GM10266 (cell line): ENCODE measurements at regions not wholly inside any gene's neighbourhood (a gene's known extent, or its start where the extent isn't known, plus 50 kb on each side); places are given as distances from the start of the nearest gene placed in this dataset.

Experiments used
- DNase-seq: peaks from one replicate; pipeline ENCODE4 v3.0.0; 2012; ENCODE audit errors: extremely low spot score
- CTCF ChIP-seq: IDR thresholded peaks from 2 replicates; pipeline ENCODE4 v1.5.1; 2012; ENCODE audit warnings: mild to moderate bottlenecking, low read depth; ENCODE audit not compliant: control insufficient read depth, insufficient read depth; ENCODE audit errors: missing control alignments

DNA sequence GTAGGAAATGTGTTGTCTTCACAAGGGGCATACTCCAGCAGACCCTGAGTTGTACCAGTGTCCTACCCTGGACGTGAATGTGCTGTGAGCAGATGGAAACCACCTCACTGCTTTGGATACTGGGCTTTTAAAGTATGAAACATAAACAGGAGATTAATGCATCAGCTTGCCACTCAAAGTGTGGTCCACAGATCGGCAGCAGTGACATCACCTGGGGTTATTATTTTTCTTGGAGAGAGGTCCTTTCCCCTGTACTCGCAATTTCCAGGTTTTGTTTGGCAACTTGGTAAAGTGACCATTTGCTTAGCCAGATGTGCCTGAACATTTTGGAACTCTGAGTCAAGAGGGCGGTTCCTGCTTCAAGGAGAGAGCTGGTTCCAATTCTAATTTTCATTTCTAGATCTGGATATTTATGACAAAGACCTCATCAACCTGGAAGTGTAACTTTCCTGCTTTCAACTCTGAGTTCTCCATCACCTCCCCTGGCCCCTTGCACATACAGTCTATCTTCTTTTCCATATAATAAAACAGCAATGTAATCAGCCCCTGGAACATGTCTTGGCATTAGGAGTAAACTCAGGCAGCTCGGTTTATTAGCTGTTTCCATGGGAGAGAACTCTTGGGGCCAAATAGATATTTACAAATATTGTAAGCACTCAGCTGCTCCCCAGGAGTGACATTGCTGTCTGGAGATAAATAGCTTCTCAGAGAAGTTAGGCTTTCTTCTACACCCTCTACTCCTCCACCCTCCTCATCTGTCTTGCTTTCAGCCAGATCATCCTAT is 237.0 kb upstream of the TBX3 start:
- no peak for DNase-seq

DNA sequence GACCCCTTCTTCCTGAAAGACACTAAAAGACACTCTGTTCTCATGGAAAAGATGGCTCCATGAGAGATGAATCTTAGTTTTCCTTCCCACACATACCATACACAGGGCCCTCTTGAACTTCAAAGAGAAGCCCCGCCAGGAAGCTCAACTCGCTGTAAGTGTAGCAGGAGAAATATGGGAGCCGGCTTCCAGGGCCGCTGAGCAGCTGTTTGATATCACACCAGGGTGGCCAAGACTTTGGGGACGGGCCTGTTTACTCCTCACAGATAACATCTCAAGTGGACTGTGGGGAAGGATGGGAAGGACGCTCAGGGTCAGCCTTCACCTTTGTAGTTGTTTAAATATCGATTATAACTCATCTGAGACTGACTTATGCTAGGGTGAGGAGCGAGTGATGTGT is 235.5 kb upstream of the TBX3 start:
- no peak for DNase-seq
- TF ChIP-seq CTCF, result no peak

More for the DNA sequence above, 237.0 kb upstream of the TBX3 start:
- no peak for TF ChIP-seq CTCF

GRCh38 chr12:114918535-114919233 is 234.7 kb upstream of the TBX3 start:
- no peak for DNase-seq
- TF ChIP-seq CTCF, result no peak

DNA sequence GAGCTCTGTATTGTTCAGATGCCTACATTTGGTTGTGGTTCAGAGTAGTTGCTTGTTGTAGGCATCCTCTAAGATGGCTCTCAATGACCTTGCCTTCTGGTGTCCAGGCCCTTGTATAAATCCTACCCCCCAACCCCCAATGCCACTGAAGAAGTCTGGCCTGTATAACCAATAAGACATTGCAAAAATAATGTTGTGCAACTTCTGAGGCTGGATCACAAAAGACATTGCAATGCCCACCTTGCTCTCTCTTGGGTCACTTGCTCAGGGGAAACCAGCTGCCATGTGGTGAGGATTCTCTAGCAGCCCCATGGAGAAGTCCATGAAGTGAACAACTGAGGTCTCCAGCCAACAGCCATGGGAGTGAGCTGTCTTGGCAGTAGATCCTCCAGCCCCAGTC is 234.0 kb upstream of the TBX3 start:
- DNase-seq, result no peak
- no peak for TF ChIP-seq CTCF

- no peak for DNase-seq
- TF ChIP-seq CTCF, result no peak
Measured at GRCh38 chr12:114917307-114917706, 233.3 kb upstream of the TBX3 start.

DNA sequence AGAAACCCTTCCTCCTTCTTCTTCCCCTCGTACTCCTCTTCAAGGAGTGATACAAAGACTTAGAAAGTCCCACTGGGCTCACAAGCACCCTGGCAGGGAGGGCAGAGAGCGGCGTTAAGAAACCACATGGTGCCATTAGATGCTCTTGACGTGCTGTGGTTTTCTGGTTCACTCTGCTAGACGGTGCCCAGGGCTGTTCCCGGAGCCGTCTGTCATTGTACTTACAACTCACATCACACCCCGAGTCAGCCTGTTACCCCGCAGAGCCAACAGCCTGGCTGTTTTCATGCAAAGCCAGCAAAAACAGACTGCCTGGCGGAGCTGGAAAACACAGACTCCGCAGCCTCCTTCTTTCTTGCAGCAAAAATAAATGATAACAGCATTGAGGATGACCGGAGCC is 232.6 kb upstream of the TBX3 start:
- DNase-seq, result no peak
- TF ChIP-seq CTCF, result no peak

DNA sequence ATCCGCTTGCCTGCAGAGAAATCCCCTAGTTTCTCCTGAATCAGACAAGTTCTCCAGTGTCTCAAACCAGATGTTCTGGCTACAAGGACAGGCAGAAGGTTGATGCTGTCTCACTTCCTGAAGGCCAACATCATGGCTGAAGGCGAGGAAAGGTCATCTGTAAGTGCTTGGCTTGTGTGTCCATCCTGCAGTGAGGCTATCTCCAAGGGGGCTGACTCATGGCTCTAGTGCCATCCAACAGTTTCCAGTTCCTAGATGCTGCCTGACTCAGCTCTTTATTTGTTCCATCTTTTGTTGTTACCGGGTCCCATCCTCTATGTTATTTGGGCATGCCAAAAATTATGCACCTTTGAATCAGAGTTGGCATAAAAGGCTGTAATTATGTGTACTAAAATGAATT is 232.1 kb upstream of the TBX3 start:
- no peak for DNase-seq
- TF ChIP-seq CTCF, result no peak
